A673 (cell line): ENCODE measurements at regions not wholly inside any gene's neighbourhood (a gene's known extent, or its start where the extent isn't known, plus 50 kb on each side); places are given as distances from the start of the nearest gene placed in this dataset.

Source experiments
- BruUV-seq: library from RNA; stranded (reverse); fragments of 400-500 nt; replicated peaks from 2 replicates; lab custom pipeline; 2021; lab: Mats Ljungman, UMichigan
- CTCF ChIA-PET: fragments of 300-600 bp; sonication (Branson Sonifier 250); formaldehyde crosslinking; loops from one replicate; lab custom pipeline; 2022; ENCODE audit warnings: antibody characterized with exemption; lab: Charles Lee
- POLR2A ChIA-PET: fragments of 300-600 bp; sonication (Branson Sonifier 250); formaldehyde crosslinking; loops from one replicate; lab custom pipeline; 2022; ENCODE audit warnings: antibody characterized with exemption; ENCODE audit not compliant: low non-redundant PET; lab: Charles Lee
- DNase-seq: peaks from one replicate; pipeline ENCODE4 v3.0.0-alpha.2; 2015; ENCODE audit warnings: low spot score
- H3K27ac ChIP-seq: fragments of 200-600 bp; sonication (generic); 2 replicates; pipeline ENCODE4 v1.5.1; 2016; ENCODE audit warnings: mixed run types, low read depth, mild to moderate bottlenecking, mixed read lengths, antibody characterized with exemption, low read length; ENCODE audit not compliant: poor library complexity, severe bottlenecking
- H3K27me3 ChIP-seq: fragments of 200-600 bp; sonication (generic); replicated peaks from 2 replicates; pipeline ENCODE4 v1.6.1; 2017; ENCODE audit warnings: mixed run types, low read depth, mild to moderate bottlenecking, mixed read lengths, antibody characterized with exemption, low read length; ENCODE audit not compliant: insufficient read depth, poor library complexity
- H3K36me3 ChIP-seq: fragments of 200-600 bp; sonication (generic); 2 replicates; pipeline ENCODE4 v1.6.1; 2016; ENCODE audit warnings: mixed run types, mild to moderate bottlenecking, mixed read lengths, antibody characterized with exemption, low read length; ENCODE audit not compliant: insufficient read depth, poor library complexity, severe bottlenecking
- H3K4me1 ChIP-seq: fragments of 200-600 bp; sonication (generic); 2 replicates; pipeline ENCODE4 v1.6.1; 2017; ENCODE audit warnings: mixed run types, mild to moderate bottlenecking, mixed read lengths, antibody characterized with exemption, low read length; ENCODE audit not compliant: insufficient read depth, poor library complexity, severe bottlenecking
- H3K4me3 ChIP-seq: fragments of 200-600 bp; sonication (generic); 2 replicates; pipeline ENCODE4 v1.5.1; 2016; ENCODE audit warnings: low read depth, mixed run types, mild to moderate bottlenecking, mixed read lengths, low read length; ENCODE audit not compliant: poor library complexity, severe bottlenecking
- H3K9me3 ChIP-seq: fragments of 200-600 bp; sonication (generic); 2 replicates; pipeline ENCODE4 v1.6.1; 2016; ENCODE audit warnings: mixed run types, low read depth, mild to moderate bottlenecking, mixed read lengths, antibody characterized with exemption, low read length; ENCODE audit not compliant: poor library complexity, severe bottlenecking
- CTCF ChIP-seq: fragments of 300-800, 200-600 bp; sonication (generic); conservative IDR thresholded peaks from 2 replicates; pipeline ENCODE4 v1.5.1; 2017; ENCODE audit warnings: low read depth, mild to moderate bottlenecking, antibody characterized with exemption, low read length, moderate library complexity, mixed read lengths
- EZH2 ChIP-seq: fragments of 200-600 bp; sonication (generic); IDR thresholded peaks from 2 replicates; pipeline ENCODE4 v1.6.1; 2017; ENCODE audit warnings: borderline replicate concordance, low read depth, mild to moderate bottlenecking, mixed read lengths, antibody characterized with exemption, low read length; ENCODE audit not compliant: poor library complexity, severe bottlenecking
- intact Hi-C: fragments of 100-400 bp; cut with micrococcal nuclease; formaldehyde crosslinking; loops from one replicate; pipeline ENCODE4 v1.10.0; 2022; ENCODE audit not compliant: unreplicated experiment

- DNase-seq = no peak
- Histone ChIP-seq H3K4me1 (no peaks in the 10 kb centered on the region), H3K27ac (no peak overlapping the region), H3K36me3 (no peaks in the 10 kb centered on the region), H3K9me3 (peaks cover 19% of the 10 kb centered on the region), H3K4me3 (no peak overlapping the region), H3K27me3 (no peaks in the 10 kb centered on the region)
- ChIA-PET POLR2A (no interaction called here), CTCF (no interaction called here)
- intact Hi-C loops = no loop called here
- TF ChIP-seq EZH2 (no peak), CTCF (no peak)
- BruUV-seq = no TSS peak
Observed at GRCh38 chr16:52690468-52690867, 143.5 kb upstream of the TOX3 start.

- intact Hi-C loops = no loop called here
- BruUV-seq = no TSS peak
- Histone ChIP-seq H3K9me3 (no peaks in the 10 kb centered on the region), H3K27ac (no peak overlapping the region), H3K27me3 (no peaks in the 10 kb centered on the region), H3K36me3 (no peaks in the 10 kb centered on the region), H3K4me1 (no peaks in the 10 kb centered on the region), H3K4me3 (no peak overlapping the region)
- no peak for DNase-seq
- POLR2A ChIA-PET = no interaction called here
- CTCF ChIA-PET = no interaction called here
- no peak for TF ChIP-seq CTCF
Observed at GRCh38 chr16:52680993-52681392, 134.1 kb upstream of the TOX3 start.

DNA sequence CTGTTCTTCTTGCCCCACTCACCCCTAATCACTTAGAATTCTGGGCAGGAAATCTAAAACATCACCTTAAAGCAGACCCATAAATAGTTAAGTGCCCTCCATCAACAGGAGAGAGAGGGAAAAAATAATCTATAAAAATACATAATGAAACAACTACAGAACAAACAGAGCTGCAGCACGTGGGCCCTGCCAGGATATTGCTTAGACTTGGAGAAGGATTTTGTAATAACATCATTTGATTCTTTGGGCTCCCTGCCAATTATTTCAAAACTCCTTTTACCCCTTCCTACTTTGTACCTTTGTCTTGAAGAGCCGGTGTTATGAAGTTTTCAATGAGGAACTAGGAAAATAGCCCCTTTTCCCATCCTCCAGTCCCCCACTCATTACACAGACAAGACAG lies 130.6 kb upstream of the TOX3 start:
- Histone ChIP-seq H3K36me3 (no peaks in the 10 kb centered on the region), H3K27me3 (no peaks in the 10 kb centered on the region), H3K4me1 (no peaks in the 10 kb centered on the region), H3K9me3 (no peaks in the 10 kb centered on the region), H3K27ac (no peak overlapping the region), H3K4me3 (no peak overlapping the region)
- intact Hi-C loops = no loop called here
- ChIA-PET CTCF (no interaction called here), POLR2A (no interaction called here)
- TF ChIP-seq EZH2 = no peak
- TF ChIP-seq CTCF = no peak
- DNase-seq = no peak
- BruUV-seq = no TSS peak

GRCh38 chr16:52676959-52677358 lies 130.0 kb upstream of the TOX3 start:
- no peak for DNase-seq
- no peaks in the 10 kb centered on the region for H3K9me3 ChIP-seq
- no peaks in the 10 kb centered on the region for H3K27me3 ChIP-seq
- CTCF ChIA-PET = no interaction called here
- BruUV-seq = no TSS peak
- POLR2A ChIA-PET = no interaction called here
- TF ChIP-seq CTCF (no peak), EZH2 (no peak)
- no peak overlapping the region for H3K27ac ChIP-seq
- no peak overlapping the region for H3K4me3 ChIP-seq
- intact Hi-C loops = no loop called here
- H3K4me1 ChIP-seq = no peaks in the 10 kb centered on the region
- no peaks in the 10 kb centered on the region for H3K36me3 ChIP-seq
